Activated CD4-positive, alpha-beta T cell treated with anti-CD3 and anti-CD28 coated beads for 36 hours (primary cell): ENCODE measurements at regions not wholly inside any gene's neighbourhood (a gene's known extent, or its start where the extent isn't known, plus 50 kb on each side); places are given as distances from the start of the nearest gene placed in this dataset.

ENCODE experiments used
- ATAC-seq: fragments of 200-7000 bp; cut with Tn5 transposase; one replicate; pipeline ENCODE4 v1.10.0; 2021; ENCODE audit warnings: mild to moderate bottlenecking, moderate library complexity
- CTCF ChIA-PET: fragments of 350-600 bp; sonication (Branson Sonifier 250); formaldehyde crosslinking; loops from one replicate; lab custom pipeline; 2021; ENCODE audit warnings: antibody characterized with exemption; lab: Charles Lee
- POLR2A ChIA-PET: fragments of 350-600 bp; sonication (Branson Sonifier 250); formaldehyde crosslinking; loops from one replicate; lab custom pipeline; 2021; ENCODE audit warnings: antibody characterized with exemption, inconsistent platforms; lab: Charles Lee
- DNase-seq: peaks from one replicate; pipeline ENCODE4 v3.0.0-alpha.2; 2020
- H3K27ac Mint-ChIP-seq: one replicate; pipeline ENCODE4 v1.8.0; 2021; ENCODE audit warnings: mixed read lengths
- H3K27me3 Mint-ChIP-seq: one replicate; pipeline ENCODE4 v1.8.0; 2021; ENCODE audit warnings: mixed read lengths
- H3K36me3 Mint-ChIP-seq: one replicate; pipeline ENCODE4 v1.8.0; 2021; ENCODE audit warnings: low read depth, mixed read lengths
- H3K4me1 Mint-ChIP-seq: one replicate; pipeline ENCODE4 v1.8.0; 2021; ENCODE audit warnings: mixed read lengths
- H3K4me3 Mint-ChIP-seq: one replicate; pipeline ENCODE4 v1.8.0; 2021; ENCODE audit warnings: mild to moderate bottlenecking, moderate library complexity, mixed read lengths
- H3K9me3 Mint-ChIP-seq: one replicate; pipeline ENCODE4 v1.8.0; 2021; ENCODE audit warnings: low read depth, mixed read lengths
- intact Hi-C, 2 experiments: fragments of 100-400 bp; cut with DNase I in 1 of 2; cut with micrococcal nuclease in 1 of 2; formaldehyde crosslinking; loops; one replicate each; pipeline versions ENCODE4 v1.14.2 to v1.15.1; 2022 to 2024; cut with DNase I, micrococcal nuclease

DNA sequence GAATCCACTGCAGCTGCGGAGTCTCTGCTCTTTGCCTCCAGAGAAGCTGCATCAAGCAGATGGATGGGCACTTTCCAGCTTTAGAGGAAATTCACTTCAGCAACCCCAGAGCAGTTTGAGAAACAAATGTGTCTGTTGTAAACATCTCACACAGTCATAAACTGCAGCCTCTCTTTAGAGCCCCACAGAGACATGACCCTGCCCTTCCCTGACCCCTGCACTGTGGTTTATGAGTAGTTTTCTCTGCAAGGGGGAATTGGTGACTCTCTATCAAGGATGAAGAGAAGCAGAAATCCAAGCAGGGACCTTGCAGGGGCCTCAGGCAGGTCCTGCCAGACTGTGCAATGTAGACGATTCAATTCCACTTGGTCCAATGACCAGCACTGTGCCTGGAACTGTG, 160.2 kb downstream of the SH2D4B start:
- CTCF ChIA-PET: no interaction called here
- Mint-ChIP-seq H3K4me1 (no peaks in the 10 kb centered on the region), H3K36me3 (no peaks in the 10 kb centered on the region), H3K4me3 (no peak overlapping the region), H3K9me3 (no peaks in the 10 kb centered on the region), H3K27ac (no peak overlapping the region), H3K27me3 (no peaks in the 10 kb centered on the region)
- intact Hi-C loops: loop anchor here (5.0 to 10.0 kb wide), 3 partner anchors 229 to 484 kb away; no protein-coding TSS in a partner anchor
- ATAC-seq (no peak), DNase-seq (no peak)
- POLR2A ChIA-PET: no interaction called here

DNA sequence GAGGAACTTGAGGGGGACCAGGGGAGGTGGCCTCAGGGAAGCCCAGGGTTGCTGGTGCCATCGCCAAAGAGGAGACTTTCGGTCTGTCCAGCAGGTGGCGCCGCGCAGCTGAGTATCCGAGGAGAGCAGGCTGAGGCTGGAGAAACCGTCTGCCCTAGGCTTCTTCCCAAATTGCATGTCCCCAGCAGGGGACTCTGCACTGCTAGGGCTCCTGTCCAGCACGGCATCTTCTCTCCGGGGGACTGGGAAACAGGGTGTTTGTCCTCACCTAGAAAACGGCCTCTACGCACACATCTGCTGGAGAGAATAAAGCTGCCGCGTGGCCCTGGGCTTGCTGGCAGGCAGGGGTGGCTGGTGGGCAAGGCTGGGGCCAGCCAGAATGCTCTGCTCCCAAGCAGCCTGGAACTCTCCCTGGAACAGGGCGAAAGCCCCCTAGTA, 161.9 kb downstream of the SH2D4B start:
- no peaks in the 10 kb centered on the region for H3K36me3 Mint-ChIP-seq
- H3K9me3 Mint-ChIP-seq: no peaks in the 10 kb centered on the region
- intact Hi-C loops: loop anchor here (1.0 to 10.0 kb wide), 5 partner anchors 225 to 483 kb away; no protein-coding TSS in a partner anchor
- H3K27ac Mint-ChIP-seq: no peak overlapping the region
- H3K4me3 Mint-ChIP-seq: no peak overlapping the region
- DNase-seq (peak; percentile 89), ATAC-seq (peak; percentile 93)
- ChIA-PET POLR2A (interaction anchor here (0.6 kb wide), 1 partner anchor 66 kb away, joined by 3 read pairs; no protein-coding TSS in a partner anchor), CTCF (interaction anchor here (0.6 to 2.6 kb wide), 19 partner anchors 9 to 480 kb away, joined by 3 to 13 read pairs (median 4); no protein-coding TSS in a partner anchor)
- H3K4me1 Mint-ChIP-seq: no peaks in the 10 kb centered on the region
- no peaks in the 10 kb centered on the region for H3K27me3 Mint-ChIP-seq

DNA sequence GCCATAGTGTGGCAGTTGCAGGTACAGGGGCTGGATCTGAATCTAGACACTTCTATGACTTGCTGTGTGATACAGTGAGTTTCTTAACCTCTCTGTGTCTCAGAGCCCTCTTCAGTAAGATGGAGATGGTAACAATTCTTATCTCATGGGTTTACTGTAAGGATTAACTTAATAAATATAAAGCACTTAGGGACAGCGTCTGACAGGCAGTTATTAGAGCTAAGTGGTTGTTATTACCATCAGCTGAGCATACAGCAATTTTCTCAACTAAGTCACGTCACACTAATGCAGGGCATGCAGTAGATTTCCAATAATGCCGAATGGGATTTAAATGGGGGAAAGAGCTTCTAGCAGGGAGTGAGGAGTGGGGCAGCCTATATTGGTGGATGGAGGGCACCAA, 162.6 kb downstream of the SH2D4B start:
- H3K27me3 Mint-ChIP-seq: no peaks in the 10 kb centered on the region
- intact Hi-C loops: no loop called here
- CTCF ChIA-PET: interaction anchor here (0.6 to 2.6 kb wide), 18 partner anchors 10 to 479 kb away, joined by 3 to 13 read pairs (median 4); no protein-coding TSS in a partner anchor
- no peaks in the 10 kb centered on the region for H3K4me1 Mint-ChIP-seq
- H3K36me3 Mint-ChIP-seq: no peaks in the 10 kb centered on the region
- ATAC-seq: no peak
- no peak for DNase-seq
- no peak overlapping the region for H3K27ac Mint-ChIP-seq
- H3K4me3 Mint-ChIP-seq: no peak overlapping the region
- H3K9me3 Mint-ChIP-seq: no peaks in the 10 kb centered on the region
- POLR2A ChIA-PET: interaction anchor here (0.6 kb wide), 1 partner anchor 155 kb away, joined by 3 read pairs; no protein-coding TSS in a partner anchor

GRCh38 chr10:80700760-80701444, 163.2 kb downstream of the SH2D4B start:
- CTCF ChIA-PET: interaction anchor here (0.6 to 2.6 kb wide), 10 partner anchors 10 to 479 kb away, joined by 3 to 13 read pairs (median 5); no protein-coding TSS in a partner anchor

GRCh38 chr10:80701706-80702105, 164.0 kb downstream of the SH2D4B start:
- POLR2A ChIA-PET: no interaction called here
- no peaks in the 10 kb centered on the region for H3K9me3 Mint-ChIP-seq

More at GRCh38 chr10:80700760-80701444, 163.2 kb downstream of the SH2D4B start:
- intact Hi-C loops: no loop called here
- no peak overlapping the region for H3K27ac Mint-ChIP-seq
- H3K4me1 Mint-ChIP-seq: no peaks in the 10 kb centered on the region
- DNase-seq (no peak), ATAC-seq (no peak)
- H3K4me3 Mint-ChIP-seq: no peak overlapping the region
- H3K36me3 Mint-ChIP-seq: no peaks in the 10 kb centered on the region
- POLR2A ChIA-PET: interaction anchor here (0.6 kb wide), 1 partner anchor 154 kb away, joined by 3 read pairs; no protein-coding TSS in a partner anchor
- no peaks in the 10 kb centered on the region for H3K27me3 Mint-ChIP-seq
- no peaks in the 10 kb centered on the region for H3K9me3 Mint-ChIP-seq

DNA sequence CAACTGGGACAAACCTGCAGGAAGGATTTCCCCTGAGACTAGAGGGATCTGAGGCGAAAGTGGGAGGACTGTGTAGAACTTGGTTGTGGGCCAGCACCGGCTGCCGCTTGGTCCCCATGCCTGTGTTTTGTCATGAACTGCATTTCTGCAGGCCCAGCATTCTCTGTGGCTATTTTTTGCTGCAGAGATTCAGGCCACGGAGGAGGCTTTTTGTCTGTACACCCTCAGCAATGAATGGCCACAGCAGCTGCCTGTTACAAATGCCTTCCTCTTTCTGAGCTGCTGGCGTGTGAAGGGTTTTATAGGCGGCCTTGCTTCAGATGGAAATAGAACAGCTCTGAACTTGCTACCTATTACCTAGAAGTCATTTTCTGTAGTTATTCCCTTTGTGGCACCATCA, 164.4 kb downstream of the SH2D4B start:
- Mint-ChIP-seq H3K9me3 (no peaks in the 10 kb centered on the region), H3K36me3 (no peaks in the 10 kb centered on the region), H3K27me3 (no peaks in the 10 kb centered on the region), H3K4me3 (no peak overlapping the region), H3K27ac (no peak overlapping the region), H3K4me1 (no peaks in the 10 kb centered on the region)
- intact Hi-C loops: no loop called here
- DNase-seq: no peak
- ChIA-PET CTCF (interaction anchor here (1.8 kb wide), 1 partner anchor 39 kb away, joined by 5 read pairs; no protein-coding TSS in a partner anchor), POLR2A (no interaction called here)
- ATAC-seq: no peak

More at GRCh38 chr10:80701706-80702105, 164.0 kb downstream of the SH2D4B start:
- Mint-ChIP-seq H3K27ac (no peak overlapping the region), H3K4me1 (no peaks in the 10 kb centered on the region), H3K27me3 (no peaks in the 10 kb centered on the region), H3K4me3 (no peak overlapping the region), H3K36me3 (no peaks in the 10 kb centered on the region)
- CTCF ChIA-PET: interaction anchor here (0.6 to 1.8 kb wide), 2 partner anchors 10 to 39 kb away, joined by 3 to 5 read pairs; no protein-coding TSS in a partner anchor
- intact Hi-C loops: no loop called here
- DNase-seq (no peak), ATAC-seq (no peak)

- no peaks in the 10 kb centered on the region for H3K9me3 Mint-ChIP-seq
- no peak for ATAC-seq
- no peak overlapping the region for H3K4me3 Mint-ChIP-seq
- no peak for DNase-seq
- intact Hi-C loops: no loop called here
- no peak overlapping the region for H3K27ac Mint-ChIP-seq
- ChIA-PET CTCF (interaction anchor here (3.1 kb wide), 1 partner anchor 43 kb away, joined by 11 read pairs; no protein-coding TSS in a partner anchor), POLR2A (no interaction called here)
- no peaks in the 10 kb centered on the region for H3K4me1 Mint-ChIP-seq
- no peaks in the 10 kb centered on the region for H3K36me3 Mint-ChIP-seq
- no peaks in the 10 kb centered on the region for H3K27me3 Mint-ChIP-seq
Measured at GRCh38 chr10:80705899-80706298, 168.2 kb downstream of the SH2D4B start.

DNA sequence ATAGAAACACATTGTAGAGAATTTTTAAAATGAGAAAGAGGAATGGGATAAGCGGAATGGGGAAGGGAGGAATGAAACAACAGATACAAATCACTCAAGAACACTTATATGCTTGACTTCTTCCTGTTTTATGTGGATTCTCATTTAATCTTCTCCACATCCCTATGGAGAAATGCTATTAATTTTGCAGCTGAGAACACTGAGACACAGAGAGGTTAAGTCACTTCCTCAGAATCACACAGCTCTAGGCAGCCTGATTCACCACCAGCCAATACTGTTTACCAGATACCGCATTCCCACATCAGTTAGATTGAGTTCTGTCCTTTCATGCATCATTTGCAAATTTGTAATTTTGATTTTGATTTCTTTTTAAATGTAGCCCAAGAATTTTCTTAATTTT, 170.5 kb downstream of the SH2D4B start:
- no peak for ATAC-seq
- POLR2A ChIA-PET: no interaction called here
- Mint-ChIP-seq H3K9me3 (no peaks in the 10 kb centered on the region), H3K36me3 (no peaks in the 10 kb centered on the region), H3K4me1 (no peaks in the 10 kb centered on the region), H3K4me3 (no peak overlapping the region), H3K27ac (no peak overlapping the region), H3K27me3 (peaks cover 2% of the 10 kb centered on the region)
- CTCF ChIA-PET: no interaction called here
- intact Hi-C loops: no loop called here
- DNase-seq: no peak

DNA sequence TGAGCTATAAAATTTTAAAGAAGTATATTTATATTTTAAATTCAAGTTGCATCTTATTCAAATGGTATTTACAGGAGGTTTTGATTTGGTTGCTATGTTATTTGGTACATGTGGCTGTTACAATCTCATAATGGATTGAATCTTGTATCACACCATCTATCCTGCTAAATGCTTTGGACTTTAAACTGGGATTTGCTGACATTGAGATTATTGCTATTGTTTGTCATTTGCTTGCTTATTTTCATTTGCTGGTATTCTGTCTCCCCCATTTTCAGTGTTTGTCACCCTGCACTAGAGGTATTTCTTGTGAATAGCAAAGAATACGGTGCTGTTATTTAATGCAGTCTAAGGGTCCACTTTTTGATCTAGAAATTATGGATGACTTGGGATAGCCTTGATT, 171.1 kb downstream of the SH2D4B start:
- Mint-ChIP-seq H3K4me3 (no peak overlapping the region), H3K36me3 (no peaks in the 10 kb centered on the region), H3K9me3 (no peaks in the 10 kb centered on the region), H3K4me1 (no peaks in the 10 kb centered on the region), H3K27me3 (peaks cover 2% of the 10 kb centered on the region), H3K27ac (no peak overlapping the region)
- DNase-seq (no peak), ATAC-seq (no peak)
- POLR2A ChIA-PET: no interaction called here
- intact Hi-C loops: no loop called here
- CTCF ChIA-PET: no interaction called here

GRCh38 chr10:80709866-80710265, 172.2 kb downstream of the SH2D4B start:
- POLR2A ChIA-PET: no interaction called here
- peaks cover 2% of the 10 kb centered on the region for H3K27me3 Mint-ChIP-seq
- intact Hi-C loops: no loop called here

GRCh38 chr10:80713398-80713928, 175.8 kb downstream of the SH2D4B start:
- intact Hi-C loops: no loop called here
- no peaks in the 10 kb centered on the region for H3K4me1 Mint-ChIP-seq
- ATAC-seq: no peak
- ChIA-PET POLR2A (no interaction called here), CTCF (interaction anchor here (0.5 to 1.1 kb wide), 2 partner anchors 50 to 335 kb away, joined by 3 read pairs; no protein-coding TSS in a partner anchor)
- DNase-seq: no peak
- peaks cover 2% of the 10 kb centered on the region for H3K27me3 Mint-ChIP-seq
- no peak overlapping the region for H3K27ac Mint-ChIP-seq
- H3K4me3 Mint-ChIP-seq: no peak overlapping the region
- no peaks in the 10 kb centered on the region for H3K9me3 Mint-ChIP-seq
- no peaks in the 10 kb centered on the region for H3K36me3 Mint-ChIP-seq

More at GRCh38 chr10:80709866-80710265, 172.2 kb downstream of the SH2D4B start:
- Mint-ChIP-seq H3K9me3 (no peaks in the 10 kb centered on the region), H3K27ac (no peak overlapping the region), H3K36me3 (no peaks in the 10 kb centered on the region), H3K4me3 (no peak overlapping the region), H3K4me1 (no peaks in the 10 kb centered on the region)
- DNase-seq: no peak
- ATAC-seq: no peak
- CTCF ChIA-PET: no interaction called here
